Heart left ventricle (tissue), 16 donors: ENCODE measurements at regions not wholly inside any gene's neighbourhood (a gene's known extent, or its start where the extent isn't known, plus 50 kb on each side); places are given as distances from the start of the nearest gene placed in this dataset.
A peak's percentile ranks its signal among the peaks of the same experiment; 100 is the strongest.

Source experiments
- ATAC-seq, 4 donors: fragments of 200-7000 bp; cut with Tn5 transposase; one replicate each; pipeline ENCODE4 v1.9.1; 2020 to 2022; ENCODE audit warnings: moderate library complexity in 4 of 4, mild to moderate bottlenecking in 3 of 4, moderate number of reproducible peaks in 1 of 4
- DNase-seq, 5 donors: peaks; one replicate each; pipeline ENCODE4 v3.0.0-alpha.2; 2020
- H3K27ac ChIP-seq, 12 donors: fragments of 200-600 bp; sonication (generic) in 4 of 12; one replicate each; pipeline versions ENCODE4 v1.5.0 to v1.8.0; 2016 to 2022; ENCODE audit warnings: mild to moderate bottlenecking in 2 of 12
- H3K27me3 ChIP-seq, 9 donors: fragments of 200-600 bp; sonication (generic) in 2 of 9; one replicate each; pipeline versions ENCODE4 v1.5.1 to v1.8.0; 2016 to 2022; ENCODE audit warnings: mild to moderate bottlenecking in 3 of 9
- H3K36me3 ChIP-seq, 9 donors: fragments of 200-600 bp; sonication (generic) in 2 of 9; one replicate each; pipeline versions ENCODE4 v1.5.0 to v1.8.0; 2018 to 2022; ENCODE audit warnings: mild to moderate bottlenecking in 2 of 9
- H3K4me1 ChIP-seq, 12 donors: fragments of 200-600 bp; sonication (generic) in 4 of 12; one replicate each; pipeline versions ENCODE4 v1.5.0 to v1.8.0; 2016 to 2022; ENCODE audit warnings: mild to moderate bottlenecking in 3 of 12
- H3K4me3 ChIP-seq, 12 donors: fragments of 200-600 bp; sonication (generic) in 4 of 12; one replicate each; pipeline versions ENCODE4 v1.5.0 to v1.8.0; 2017 to 2022; ENCODE audit warnings: mild to moderate bottlenecking in 9 of 12, moderate library complexity in 4 of 12
- H3K9me3 ChIP-seq, 12 donors: fragments of 200-600 bp; sonication (generic) in 4 of 12; one replicate each; pipeline versions ENCODE4 v1.5.0 to v1.8.0; 2016 to 2022; ENCODE audit warnings: mild to moderate bottlenecking in 1 of 12
- POLR2A ChIP-seq, 2 donors: fragments of 450-650 bp; IDR thresholded peaks; one replicate each; pipeline ENCODE4 v1.6.1; 2017; ENCODE audit warnings: antibody characterized with exemption in 2 of 2, mild to moderate bottlenecking in 2 of 2, moderate library complexity in 2 of 2
- WGBS, 4 donors: extraction: QIAGEN DNeasy Blood & Tissue Kit in 2 of 4; methylation state at CpG; one replicate each; pipeline versions ENCODE4 v1.1.5 to v1.1.7; 2013 to 2018; 5-methylcytosine and 5-hydroxymethylcytosine counted together
- intact Hi-C, 10 donors: fragments of 100-400 bp; cut with DNase I; formaldehyde crosslinking; loops; one replicate each; pipeline versions ENCODE4 v1.11.1 to v1.14.2; 2022
- TF ChIP-seq, protein P1 (sequence below), 12 donors: fragments of 200-600 bp; sonication (generic) in 4 of 12; IDR thresholded peaks; one replicate each; pipeline versions ENCODE4 v1.5.0 to v1.8.0; 2018 to 2022; ENCODE audit warnings: antibody characterized with exemption in 12 of 12, mild to moderate bottlenecking in 5 of 12
- donor health status: ischemic (EF 13 %, LVEDD 7.1; RV severe dilation, severe dysfunction).
- donor health status: healthy with polysubstance abuse.
- donor health status: DM: no; HTN: yes; CAD: no.
- donor health status: DM: no; HTN: no; CAD: no.
- donor health status: ischemic (EF 25% LVEDD 6.9; RV normal size, moderate dysfunction).
- donor health status: ischemic (EF 25% LVEDD 5.7; RV mildly dilated, moderate dysfunction).
- donor health status: healthy.
- donor health status: DM: yes; HTN: yes; CAD: no.
- donor health status: ischemic (EF 35%, LVEDD 5.7; RV mildly dilated, moderate dysfunction).
- donor health status: nonischemic (EF 11% LVEDD 7.7; RV severe dilation, severe dysfunction).
- donor health status: DM: yes; HTN: yes; CAD: no.
- donor health status: PGD.
- donor health status: ischemic (EF 29% LVEDD 5.4; RV normal size, mild dysfunction).
- donor health status: nonischemic (EF 23%, LVEDD 6.1; RV moderate dilation, normal function).

DNA sequence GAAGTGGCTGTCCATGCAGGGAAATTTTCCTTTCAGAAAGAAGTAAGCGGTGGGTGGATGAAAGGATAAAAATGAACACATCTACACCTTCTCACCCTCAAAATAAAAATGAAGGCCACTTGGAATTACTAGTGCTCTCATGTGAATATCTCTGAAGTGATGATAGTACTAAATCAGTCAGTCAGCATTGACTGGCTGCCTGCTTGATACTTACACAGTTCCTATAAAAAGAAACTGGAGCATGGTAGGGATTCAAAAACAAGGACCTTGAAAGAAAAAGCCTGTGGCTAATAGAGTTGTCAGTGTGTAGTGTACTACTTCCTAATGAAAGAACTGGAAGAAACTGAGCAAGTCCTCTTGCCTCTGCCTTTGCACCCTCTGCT, 239.7 kb downstream of the HLX start:
- WGBS, 4 donors: 44 to 56% (median 49%) methylated on average over 1 of the region's 1 CpG
- Histone ChIP-seq H3K36me3 (no peaks in the 10 kb centered on the region), H3K27ac (peak overlapping the region; percentile 21 to 90 (median 62)), H3K4me1 (peaks cover 0 to 28% (median 24%) of the 10 kb centered on the region in 12 donors), H3K27me3 (no peaks in the 10 kb centered on the region), H3K9me3 (peaks cover 0 to 15% (median 0%) of the 10 kb centered on the region in 12 donors), H3K4me3 (peak overlapping the region in 1 of 12 donors; percentile 6)
- TF ChIP-seq POLR2A (IDR thresholded peaks at IDR 0.05): no peak
- TF ChIP-seq, protein P1, sequence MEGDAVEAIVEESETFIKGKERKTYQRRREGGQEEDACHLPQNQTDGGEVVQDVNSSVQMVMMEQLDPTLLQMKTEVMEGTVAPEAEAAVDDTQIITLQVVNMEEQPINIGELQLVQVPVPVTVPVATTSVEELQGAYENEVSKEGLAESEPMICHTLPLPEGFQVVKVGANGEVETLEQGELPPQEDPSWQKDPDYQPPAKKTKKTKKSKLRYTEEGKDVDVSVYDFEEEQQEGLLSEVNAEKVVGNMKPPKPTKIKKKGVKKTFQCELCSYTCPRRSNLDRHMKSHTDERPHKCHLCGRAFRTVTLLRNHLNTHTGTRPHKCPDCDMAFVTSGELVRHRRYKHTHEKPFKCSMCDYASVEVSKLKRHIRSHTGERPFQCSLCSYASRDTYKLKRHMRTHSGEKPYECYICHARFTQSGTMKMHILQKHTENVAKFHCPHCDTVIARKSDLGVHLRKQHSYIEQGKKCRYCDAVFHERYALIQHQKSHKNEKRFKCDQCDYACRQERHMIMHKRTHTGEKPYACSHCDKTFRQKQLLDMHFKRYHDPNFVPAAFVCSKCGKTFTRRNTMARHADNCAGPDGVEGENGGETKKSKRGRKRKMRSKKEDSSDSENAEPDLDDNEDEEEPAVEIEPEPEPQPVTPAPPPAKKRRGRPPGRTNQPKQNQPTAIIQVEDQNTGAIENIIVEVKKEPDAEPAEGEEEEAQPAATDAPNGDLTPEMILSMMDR (IDR thresholded peaks at IDR 0.05): no peak
- ATAC-seq (peak; percentile 68 to 86 (median 76)), DNase-seq (no peak)
- intact Hi-C loops: loop anchor here in 3 of 10 donors (5.0 to 10.0 kb wide), 3 partner anchors 53 to 237 kb away; no protein-coding TSS in a partner anchor

DNA sequence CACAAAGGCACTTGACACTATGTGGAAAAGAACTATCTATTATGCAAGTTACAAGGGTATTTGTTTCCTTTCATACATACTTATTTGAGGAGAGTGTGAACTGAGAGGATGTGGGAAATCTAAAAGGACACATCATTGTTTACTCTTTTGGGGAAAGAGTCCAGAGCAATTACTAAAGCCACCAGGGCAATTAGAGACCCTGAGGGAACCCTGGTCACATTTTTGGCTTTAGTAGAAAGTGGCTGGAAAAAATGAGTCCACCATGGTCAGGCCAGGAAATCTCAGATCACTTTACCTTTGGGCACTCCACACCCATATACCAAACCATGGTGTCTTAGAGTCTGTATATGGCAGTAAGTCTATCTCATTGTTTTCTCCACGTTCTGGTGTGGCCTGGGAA, 243.3 kb downstream of the HLX start:
- intact Hi-C loops: no loop called here
- Histone ChIP-seq H3K9me3 (peaks cover 0 to 21% (median 2%) of the 10 kb centered on the region in 12 donors), H3K27ac (no peak overlapping the region), H3K27me3 (no peaks in the 10 kb centered on the region), H3K4me1 (peaks cover 0 to 21% (median 15%) of the 10 kb centered on the region in 12 donors), H3K36me3 (no peaks in the 10 kb centered on the region), H3K4me3 (no peak overlapping the region)
- 38 to 57% (median 53%) methylated on average over 1 of the region's 1 CpG for WGBS, 4 donors
- no peak for TF ChIP-seq POLR2A (IDR thresholded peaks at IDR 0.05)
- TF ChIP-seq, protein P1 (IDR thresholded peaks at IDR 0.05): no peak
- no peak for DNase-seq
- ATAC-seq: no peak

DNA sequence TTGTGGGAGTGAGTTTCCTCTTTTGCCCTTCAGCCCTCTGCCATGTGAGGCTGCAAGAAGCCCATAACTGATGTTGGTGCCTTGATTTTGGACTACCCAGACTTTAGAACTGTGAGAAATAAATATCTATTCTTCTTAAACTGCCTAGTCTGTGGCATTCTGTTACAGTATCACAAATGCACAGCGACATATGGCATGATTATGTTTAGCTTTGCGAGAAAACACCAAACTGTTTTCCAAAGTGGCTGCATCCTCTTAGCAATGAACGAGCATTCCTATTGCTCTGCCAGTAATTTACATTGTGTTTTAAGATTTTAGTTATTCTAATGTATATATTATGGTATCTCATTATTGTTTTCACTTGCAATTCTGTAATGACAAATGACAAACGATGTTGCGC, 246.7 kb downstream of the HLX start:
- intact Hi-C loops: no loop called here
- no peak overlapping the region for H3K4me3 ChIP-seq
- no peak for DNase-seq
- ATAC-seq: no peak
- H3K36me3 ChIP-seq: no peaks in the 10 kb centered on the region
- H3K4me1 ChIP-seq: no peaks in the 10 kb centered on the region
- TF ChIP-seq POLR2A (IDR thresholded peaks at IDR 0.05): no peak
- TF ChIP-seq, protein P1 (IDR thresholded peaks at IDR 0.05): no peak
- peaks cover 0 to 27% (median 1%) of the 10 kb centered on the region in 12 donors for H3K9me3 ChIP-seq
- no peak overlapping the region for H3K27ac ChIP-seq
- H3K27me3 ChIP-seq: no peaks in the 10 kb centered on the region
- 91 to 95% (median 94%) methylated on average over 5 of the region's 5 CpGs for WGBS, 4 donors

DNA sequence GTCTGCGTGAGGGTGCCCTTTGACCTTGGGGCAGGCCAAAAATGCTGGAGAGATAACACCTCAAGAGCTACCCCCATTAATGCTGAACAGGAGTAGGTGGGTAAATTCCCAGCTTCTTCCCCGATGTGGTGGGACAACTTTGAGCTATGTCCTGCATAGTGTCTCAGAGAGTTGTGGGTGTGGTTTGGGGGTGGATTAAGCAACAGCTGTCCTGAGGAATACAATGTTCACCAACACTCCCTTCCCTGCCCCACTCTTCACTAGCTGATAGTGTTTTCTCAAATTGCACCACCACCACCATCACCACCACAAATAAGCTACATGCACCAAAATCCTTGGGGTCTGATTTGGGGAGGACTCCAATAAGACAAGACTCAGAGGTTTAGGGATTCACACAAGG, 258.4 kb downstream of the HLX start:
- 29 to 52% (median 48%) methylated on average over 2 of the region's 2 CpGs for WGBS, 4 donors
- Histone ChIP-seq H3K4me3 (no peak overlapping the region), H3K4me1 (no peaks in the 10 kb centered on the region), H3K27ac (no peak overlapping the region), H3K36me3 (no peaks in the 10 kb centered on the region), H3K27me3 (no peaks in the 10 kb centered on the region), H3K9me3 (peaks cover 0 to 8% (median 0%) of the 10 kb centered on the region in 12 donors)
- no peak for DNase-seq
- no peak for TF ChIP-seq POLR2A (IDR thresholded peaks at IDR 0.05)
- TF ChIP-seq, protein P1 (IDR thresholded peaks at IDR 0.05): no peak
- no peak for ATAC-seq
- intact Hi-C loops: no loop called here
